Breast epithelium (tissue), 3 donors: ENCODE measurements at regions not wholly inside any gene's neighbourhood (a gene's known extent, or its start where the extent isn't known, plus 50 kb on each side); places are given as distances from the start of the nearest gene placed in this dataset.

Experiments
- CTCF ChIP-seq, 3 donors: fragments of 450-650 bp; IDR thresholded peaks; one replicate each; pipeline ENCODE4 v1.5.1; 2016 to 2017; ENCODE audit warnings: antibody characterized with exemption in 3 of 3, mild to moderate bottlenecking in 3 of 3, moderate library complexity in 3 of 3
- POLR2A ChIP-seq: fragments of 450-650 bp; IDR thresholded peaks from one replicate; pipeline ENCODE4 v1.6.1; 2016; ENCODE audit warnings: antibody characterized with exemption, mild to moderate bottlenecking, moderate library complexity

DNA sequence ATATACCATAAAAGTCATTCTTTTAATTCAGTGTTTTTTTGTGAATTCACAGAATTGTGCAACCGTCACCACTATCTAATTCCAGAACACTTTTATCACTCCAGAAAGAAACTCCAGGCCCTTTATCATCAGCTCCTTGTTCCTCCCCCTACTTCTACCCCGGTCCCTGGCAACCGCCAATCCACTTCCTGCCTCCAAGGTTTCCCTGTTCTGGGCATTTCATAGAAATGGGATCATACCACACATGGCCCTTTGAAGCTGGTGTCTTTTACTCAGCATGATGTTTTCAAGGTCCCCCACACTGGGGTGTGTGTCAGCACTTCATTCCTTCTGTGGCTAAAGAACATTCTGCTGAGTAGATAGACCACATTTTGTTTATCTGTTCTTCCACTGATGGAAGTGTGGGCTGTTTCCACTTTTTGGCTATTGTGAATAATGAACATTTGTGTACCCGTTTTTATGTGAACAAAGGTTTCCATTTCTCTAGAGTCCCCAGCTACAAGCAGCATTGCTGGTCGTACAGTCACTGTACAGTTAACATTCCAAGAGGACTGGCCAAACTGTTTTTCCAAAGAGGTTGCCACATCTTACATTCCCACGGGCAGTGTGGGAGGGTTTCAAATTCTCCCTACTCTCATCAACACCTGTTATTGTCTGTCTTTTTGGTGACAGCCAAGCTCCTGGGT lies 75.8 kb upstream of the ZNF469 start:
- TF ChIP-seq CTCF (IDR thresholded peaks at IDR 0.05) (no peak), POLR2A (no peak)
